CD4-positive, alpha-beta T cell treated with Interleukin-10 for 1 hour (primary cell): ENCODE measurements at regions not wholly inside any gene's neighbourhood (a gene's known extent, or its start where the extent isn't known, plus 50 kb on each side); places are given as distances from the start of the nearest gene placed in this dataset.

Experiments used
- DNase-seq: peaks from one replicate; pipeline ENCODE4 v3.0.0-alpha.2; 2020

DNA sequence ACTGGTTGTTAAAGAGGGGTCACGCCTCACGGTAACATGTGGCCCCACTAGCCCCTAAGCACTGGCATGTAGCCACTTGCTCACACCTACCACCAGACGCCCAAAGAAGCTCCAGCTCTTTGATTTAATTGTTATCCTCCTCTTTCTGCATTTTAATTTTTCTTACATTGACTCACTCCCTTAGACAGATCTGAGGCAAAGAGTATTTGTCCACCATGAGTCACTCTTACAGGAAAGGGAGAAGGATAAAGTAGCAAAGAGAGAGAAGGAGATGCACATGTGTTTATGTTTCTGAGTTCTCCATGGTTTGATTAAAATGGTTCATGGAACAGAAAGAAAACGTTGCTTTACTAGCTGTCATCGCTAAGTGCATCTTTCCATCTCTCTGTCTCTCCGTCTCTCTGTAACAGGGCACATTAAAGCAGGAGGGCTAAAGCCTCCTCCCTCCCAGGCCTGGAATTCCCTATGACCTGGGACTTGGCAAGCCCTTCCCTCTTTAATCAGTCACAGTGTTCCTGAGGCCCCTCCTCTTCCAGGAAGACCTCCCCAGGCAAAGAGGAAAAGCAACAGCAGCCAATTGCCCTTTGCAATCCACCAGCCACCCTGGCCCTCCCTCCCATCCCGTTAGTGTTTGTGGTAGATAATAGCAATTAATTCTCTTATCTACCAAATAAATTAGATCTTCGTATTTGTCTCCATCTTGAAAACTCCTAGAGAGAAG, 112.8 kb upstream of the TSHZ2 start:
- DNase-seq, result no peak

GRCh38 chr20:52852714-52853113, 119.4 kb upstream of the TSHZ2 start:
- DNase-seq, result no peak

DNA sequence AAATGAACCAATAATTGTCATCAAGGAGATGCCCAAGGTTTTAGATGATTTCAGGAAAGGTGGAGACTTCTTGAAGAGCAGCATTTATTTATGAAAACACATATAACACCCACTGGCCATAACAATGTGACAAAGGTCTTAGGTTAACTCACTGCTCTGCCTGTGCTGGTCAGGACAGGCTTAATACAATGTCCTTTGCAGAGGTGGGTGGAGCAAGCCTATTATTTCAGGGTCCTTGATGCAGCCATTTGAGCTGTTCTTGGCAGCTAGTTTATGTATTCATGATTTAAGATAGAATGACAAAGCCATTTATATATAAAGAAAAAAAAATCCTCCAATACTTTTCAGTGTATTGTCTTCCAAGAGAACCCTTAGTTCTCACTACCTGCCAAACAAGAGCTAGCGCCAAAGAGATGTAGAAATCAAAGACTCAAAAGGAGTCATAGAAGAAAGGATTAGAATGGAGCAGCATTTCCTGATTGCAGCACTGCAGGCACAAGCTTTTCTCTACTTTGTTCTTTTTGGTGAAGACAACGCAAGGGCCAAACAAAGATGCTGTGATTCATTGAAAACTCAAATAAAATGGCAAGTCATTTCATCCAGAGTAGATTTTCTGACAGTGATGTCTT, 124.3 kb upstream of the TSHZ2 start:
- DNase-seq, result no peak

GRCh38 chr20:52847029-52847660, 125.0 kb upstream of the TSHZ2 start:
- no peak for DNase-seq

DNA sequence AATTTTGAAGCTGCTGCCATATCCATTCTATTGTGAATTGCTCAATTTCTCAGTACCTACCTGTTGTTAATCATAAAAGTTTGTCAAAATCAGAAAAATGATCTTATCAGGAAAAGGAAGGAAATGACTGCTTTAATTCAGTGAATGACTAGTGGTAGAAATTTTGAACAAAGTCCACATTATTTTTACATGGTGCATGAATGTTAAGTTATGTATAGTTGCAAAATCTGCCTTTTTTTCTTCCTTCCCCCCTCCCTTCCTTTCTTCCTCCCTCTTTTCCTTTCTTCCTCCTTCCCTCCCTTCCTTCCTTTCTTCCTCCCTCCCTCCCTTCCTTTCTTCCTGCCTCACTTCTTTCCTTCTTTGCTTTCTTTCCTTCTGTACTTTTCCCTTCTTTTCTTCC, 127.1 kb upstream of the TSHZ2 start:
- no peak for DNase-seq

- DNase-seq, result no peak
Measured at GRCh38 chr20:52843425-52843824, 128.7 kb upstream of the TSHZ2 start.

DNA sequence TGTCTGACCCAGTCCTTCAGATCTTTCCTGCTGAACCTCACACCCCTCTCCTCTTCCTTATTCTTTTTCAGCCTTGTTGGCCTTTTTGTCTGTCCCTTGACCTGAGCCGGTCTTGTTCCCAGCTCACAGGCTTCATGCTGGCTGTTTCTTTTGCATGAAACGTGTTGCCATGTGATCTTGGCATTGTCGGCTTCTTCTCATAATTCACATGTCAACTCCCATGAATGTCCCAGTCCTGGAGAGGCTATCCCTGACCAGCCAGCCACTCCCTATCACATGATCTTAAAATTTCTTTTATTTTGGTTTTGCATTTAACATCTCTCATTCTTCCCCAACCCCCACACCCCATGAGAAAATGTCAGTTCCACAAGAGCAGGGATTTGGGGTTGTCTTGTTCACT, 131.2 kb upstream of the TSHZ2 start:
- DNase-seq, result no peak

DNA sequence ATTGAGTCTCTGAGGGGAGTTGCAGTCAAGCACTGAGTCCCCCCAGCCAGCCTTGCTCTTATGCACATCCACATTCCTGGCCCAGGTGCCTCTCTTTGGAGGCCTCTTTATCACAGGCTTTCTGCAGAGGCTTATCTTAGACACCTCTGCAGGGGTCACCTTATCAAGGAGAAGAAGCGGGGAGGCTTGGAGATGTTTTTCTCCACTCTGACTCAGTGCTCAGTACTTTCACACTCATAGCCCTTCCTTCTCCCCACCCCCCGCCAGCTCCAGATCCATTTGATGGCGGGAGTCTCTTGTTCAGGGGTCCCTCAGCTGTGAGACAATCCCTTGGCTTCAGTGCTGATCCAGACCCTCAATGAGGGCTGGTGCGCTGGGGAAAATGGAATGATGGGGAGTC, 132.1 kb upstream of the TSHZ2 start:
- no peak for DNase-seq

- no peak for DNase-seq
Measured at GRCh38 chr20:52838510-52839241, 133.5 kb upstream of the TSHZ2 start.

DNA sequence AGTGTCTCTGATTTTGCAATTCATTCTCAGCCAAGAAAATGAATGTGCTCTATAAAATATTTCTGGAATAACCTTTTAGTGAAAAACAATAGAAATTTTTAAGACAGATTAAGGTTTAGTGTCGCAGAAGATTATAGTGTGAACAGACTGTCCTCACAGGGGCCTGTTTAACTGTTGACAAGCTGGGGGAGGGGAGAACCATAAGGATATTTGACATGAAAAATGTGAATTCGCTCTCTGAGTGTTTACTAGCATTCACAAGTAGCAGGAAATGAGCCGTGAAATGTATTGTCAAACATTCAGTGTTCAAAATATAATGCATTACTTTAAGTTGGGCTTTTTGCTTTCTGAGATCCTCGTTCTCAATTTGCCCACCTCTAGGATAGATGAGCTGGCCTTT, 134.8 kb upstream of the TSHZ2 start:
- no peak for DNase-seq

- no peak for DNase-seq
Measured at GRCh38 chr20:52833901-52834300, 138.3 kb upstream of the TSHZ2 start.

- DNase-seq, result no peak
Measured at GRCh38 chr20:52832151-52832774, 139.9 kb upstream of the TSHZ2 start.

DNA sequence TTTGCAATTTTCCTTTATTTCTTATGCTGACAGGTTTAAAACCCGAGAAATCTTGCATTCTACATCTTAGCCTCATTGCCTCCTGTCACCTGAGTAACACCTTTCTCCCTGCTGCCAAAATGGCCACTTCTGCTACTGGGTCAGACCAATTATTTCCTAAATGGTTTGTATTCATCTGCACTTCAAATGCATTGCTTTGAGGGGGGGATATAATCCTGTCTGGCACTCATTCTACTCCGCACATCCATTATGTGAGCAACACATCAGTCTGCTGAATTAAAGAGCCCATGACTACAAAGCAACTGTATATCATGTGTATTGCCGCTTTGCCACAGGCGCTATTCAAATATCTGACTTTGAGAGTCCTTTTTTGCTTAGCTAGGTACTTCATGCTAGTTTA, 141.6 kb upstream of the TSHZ2 start:
- no peak for DNase-seq

GRCh38 chr20:52829111-52829510, 143.0 kb upstream of the TSHZ2 start:
- no peak for DNase-seq

DNA sequence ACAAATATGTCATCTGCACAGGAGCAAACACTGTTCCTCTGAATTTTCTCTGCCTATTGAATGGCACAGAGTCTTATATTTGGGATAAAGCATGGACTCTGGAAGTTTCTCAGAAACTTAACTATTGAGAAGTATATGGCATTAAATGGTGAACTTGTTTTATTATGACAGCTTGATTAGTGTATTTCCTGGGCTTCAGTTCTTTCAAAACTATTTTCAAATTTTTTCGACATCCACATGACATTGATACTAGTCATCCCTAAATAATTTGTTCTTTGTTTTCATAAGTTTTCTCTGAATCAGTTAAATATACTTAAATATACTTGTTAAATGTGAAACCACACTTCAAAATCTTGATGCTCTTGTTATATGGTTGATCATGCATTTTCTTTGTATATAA, 144.0 kb upstream of the TSHZ2 start:
- no peak for DNase-seq

DNA sequence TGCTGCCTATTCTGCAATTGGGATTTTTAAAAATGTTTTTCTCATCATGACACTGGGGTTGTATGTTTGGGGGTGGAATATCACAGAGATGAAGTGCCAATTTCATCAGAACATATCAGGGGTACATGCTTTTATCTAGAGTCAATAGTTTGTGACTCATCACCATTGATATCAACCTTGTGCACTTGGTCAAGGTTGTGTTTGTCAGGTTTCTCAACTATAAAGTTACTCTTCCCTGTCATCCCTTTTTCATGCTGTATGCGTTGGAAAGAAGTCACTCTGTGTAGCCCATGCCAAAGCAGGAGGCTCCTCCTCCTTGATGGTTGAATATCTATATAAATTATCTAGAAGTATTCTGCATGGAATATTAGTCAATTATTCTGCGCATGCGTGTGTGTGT, 145.4 kb upstream of the TSHZ2 start:
- DNase-seq, result no peak

DNA sequence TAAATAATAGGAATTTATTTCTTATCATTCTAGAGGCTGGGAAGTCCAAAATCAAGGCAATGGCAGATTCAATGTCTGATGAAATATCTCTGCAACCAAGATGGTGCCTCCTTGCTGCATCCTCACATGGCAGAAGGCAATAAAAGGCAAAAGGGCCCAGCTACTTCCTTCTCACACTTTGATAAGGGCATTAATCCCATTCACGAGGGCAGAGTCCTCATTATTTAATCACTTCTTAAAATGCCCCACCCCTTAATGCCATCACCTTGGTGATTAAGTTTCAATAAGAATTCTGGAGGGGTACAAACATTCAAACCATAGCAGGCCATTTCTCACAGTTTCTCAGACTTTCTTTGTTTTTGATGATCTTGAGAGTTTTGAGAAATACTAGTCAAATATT, 145.8 kb upstream of the TSHZ2 start:
- no peak for DNase-seq

DNA sequence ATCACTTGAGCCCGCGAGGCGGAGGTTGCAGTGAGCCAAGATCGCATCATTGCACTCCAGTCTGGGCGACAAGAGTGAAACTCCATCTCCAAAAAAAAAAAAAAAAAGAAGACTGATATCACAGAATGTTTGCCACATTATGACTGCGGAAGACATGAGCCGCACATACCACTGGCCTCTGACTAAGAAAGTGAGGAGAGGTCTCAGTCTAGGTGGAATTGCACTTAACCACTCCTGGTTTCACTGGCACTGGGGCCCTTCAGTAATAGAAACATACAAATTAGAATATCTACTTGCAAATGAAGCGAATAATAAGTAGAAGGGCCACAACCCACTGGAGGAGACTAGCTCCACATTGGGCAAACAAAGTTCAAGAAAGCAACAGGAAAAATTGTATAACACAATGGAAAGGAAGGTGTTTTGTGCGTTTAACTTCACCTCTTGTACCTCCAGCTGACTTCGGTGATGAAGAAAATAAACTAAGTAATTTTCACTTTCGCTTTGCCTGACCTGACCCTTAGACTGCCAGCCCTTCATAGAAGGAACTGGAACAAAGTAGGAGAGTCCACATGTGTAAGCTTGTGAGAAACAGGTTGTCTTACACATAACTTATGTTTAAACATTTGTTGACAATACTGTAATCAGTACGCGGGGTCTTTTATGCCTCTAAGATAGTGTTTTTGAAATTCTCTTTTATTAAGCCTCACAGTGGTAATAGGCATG, 147.5 kb upstream of the TSHZ2 start:
- DNase-seq, result no peak

GRCh38 chr20:52823303-52823702, 148.9 kb upstream of the TSHZ2 start:
- DNase-seq, result no peak

DNA sequence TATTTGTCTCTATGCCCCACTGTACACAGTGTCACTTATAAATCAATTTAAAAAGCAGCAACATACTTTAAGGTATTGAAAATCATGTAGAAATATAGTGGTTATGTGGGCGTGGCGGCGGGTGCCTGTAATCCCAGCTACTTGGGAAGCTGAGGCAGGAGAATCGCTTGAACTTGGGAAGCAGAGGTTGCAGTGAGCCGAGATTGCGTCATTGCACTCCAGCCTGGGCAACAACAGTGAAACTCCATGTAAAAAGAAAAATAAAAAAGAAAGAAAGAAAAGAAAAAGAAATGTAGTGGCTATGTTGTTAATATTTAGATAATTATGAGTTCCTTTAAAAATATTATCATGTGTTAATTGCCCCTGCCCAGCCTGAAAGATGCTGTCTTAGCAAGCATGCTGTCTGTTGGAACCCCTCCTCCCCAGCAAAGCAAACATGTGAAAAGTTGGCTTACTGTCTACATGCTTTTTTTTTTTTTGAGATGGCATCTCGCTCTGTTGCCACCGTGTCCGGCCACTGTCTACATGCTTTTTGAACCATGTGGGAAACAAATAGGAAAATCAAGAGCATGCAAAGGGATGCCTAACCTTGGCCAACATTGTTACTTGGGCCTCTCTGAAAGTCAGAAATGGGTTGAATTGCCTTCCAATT, 151.4 kb upstream of the TSHZ2 start:
- no peak for DNase-seq

DNA sequence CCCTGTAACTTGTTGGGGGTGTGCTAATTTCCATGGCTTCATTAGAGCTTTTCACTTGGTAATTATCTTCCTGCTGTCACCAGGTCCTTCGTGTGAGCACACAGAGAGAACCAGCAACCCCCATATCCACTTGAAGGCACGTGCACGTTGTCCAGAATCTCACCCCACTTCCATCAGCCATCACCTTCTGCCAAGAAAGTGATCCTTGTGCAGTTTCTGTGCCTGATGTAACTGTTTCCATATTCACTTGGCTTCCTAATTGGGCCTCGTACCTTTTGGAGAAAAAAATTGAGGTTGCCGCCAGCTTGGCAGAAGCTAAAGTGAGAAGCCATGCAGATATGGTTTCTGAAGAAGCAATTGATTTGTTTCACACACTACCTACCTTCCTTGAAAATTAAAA, 153.7 kb upstream of the TSHZ2 start:
- DNase-seq, result no peak

DNA sequence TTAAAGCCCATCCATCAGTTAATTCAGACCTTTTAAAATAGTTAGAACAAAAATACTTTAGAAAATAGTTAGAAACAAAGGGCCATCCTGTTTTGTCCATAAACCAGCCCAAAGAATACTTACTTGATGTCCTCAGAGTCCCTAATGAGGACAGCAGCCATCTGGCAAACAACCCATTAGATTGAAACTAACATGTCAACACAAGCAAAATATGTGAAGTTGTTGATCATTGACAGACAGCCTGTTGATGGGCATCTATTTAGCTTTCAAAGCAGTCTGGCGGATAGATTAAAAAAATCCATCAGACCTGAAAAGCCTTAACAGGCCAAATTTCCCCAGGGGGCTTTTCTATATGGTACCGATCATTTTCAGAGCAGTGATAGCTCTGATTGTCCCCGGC, 154.2 kb upstream of the TSHZ2 start:
- DNase-seq, result no peak
